RPMI7951 (cell line): ENCODE measurements at regions not wholly inside any gene's neighbourhood (a gene's known extent, or its start where the extent isn't known, plus 50 kb on each side); places are given as distances from the start of the nearest gene placed in this dataset.
A peak's percentile ranks its signal among the peaks of the same experiment; 100 is the strongest.

Source experiments
- DNase-seq: peaks from one replicate; pipeline ENCODE4 v3.0.0-alpha.2; 2012; ENCODE audit warnings: low read depth

DNA sequence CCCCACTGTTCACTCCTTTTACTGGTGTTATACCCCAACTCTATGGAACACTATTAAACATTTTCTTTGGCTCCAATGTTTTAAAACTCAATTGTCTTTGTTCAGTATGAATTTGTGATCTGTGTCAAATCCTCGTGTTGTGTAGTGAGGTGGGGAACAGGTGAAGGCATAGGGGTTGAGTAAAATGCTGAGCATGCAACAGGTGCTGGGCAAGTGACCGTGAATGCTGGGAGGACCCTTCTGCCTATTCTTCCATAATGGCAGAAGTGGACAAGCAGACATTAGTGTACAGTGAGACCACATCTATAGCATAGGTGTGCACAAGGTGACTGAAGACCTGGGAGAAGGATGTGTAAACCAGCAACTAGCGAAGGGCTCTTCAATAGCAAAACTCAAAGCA lies 1188.0 kb downstream of the UQCRFS1 start:
- no peak for DNase-seq

DNA sequence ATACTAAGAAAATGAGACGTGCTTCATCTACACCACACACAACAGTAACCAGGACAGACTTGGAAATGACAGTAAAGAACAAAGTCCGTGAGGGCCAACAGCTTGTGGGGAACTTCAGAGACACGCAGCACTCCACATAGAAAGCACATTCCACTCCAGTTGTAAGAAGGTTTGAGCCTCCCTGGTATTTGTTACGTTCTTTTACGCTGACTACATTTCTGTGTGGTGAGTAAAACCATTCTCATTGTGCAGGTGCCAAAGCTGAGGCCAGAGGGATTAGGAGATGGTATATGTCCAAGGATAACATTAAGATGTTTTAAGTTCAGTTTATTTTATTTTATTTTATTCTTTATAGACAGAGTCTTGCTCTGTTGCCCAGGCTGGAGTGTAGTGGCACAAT lies 1189.9 kb downstream of the UQCRFS1 start:
- DNase-seq: no peak

DNA sequence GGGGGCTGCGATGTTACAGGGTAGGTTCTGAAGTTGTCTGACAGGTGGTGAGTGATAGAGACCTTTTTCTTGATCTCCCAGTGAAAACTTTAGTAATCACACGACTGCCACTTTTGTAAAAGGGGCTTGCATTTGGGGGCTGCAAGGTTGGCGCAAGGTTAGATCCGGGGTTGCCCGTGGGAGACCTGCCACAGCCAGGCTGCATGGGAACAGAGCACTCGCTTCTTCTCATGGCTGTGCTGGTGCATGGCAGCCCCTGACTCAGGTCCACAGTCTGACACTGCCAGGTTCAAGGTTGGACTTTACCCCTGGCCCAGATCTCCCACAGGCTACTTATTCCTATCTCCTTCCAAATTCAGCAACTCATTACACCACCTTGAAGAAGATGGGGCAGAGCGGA lies 1190.4 kb downstream of the UQCRFS1 start:
- no peak for DNase-seq

DNA sequence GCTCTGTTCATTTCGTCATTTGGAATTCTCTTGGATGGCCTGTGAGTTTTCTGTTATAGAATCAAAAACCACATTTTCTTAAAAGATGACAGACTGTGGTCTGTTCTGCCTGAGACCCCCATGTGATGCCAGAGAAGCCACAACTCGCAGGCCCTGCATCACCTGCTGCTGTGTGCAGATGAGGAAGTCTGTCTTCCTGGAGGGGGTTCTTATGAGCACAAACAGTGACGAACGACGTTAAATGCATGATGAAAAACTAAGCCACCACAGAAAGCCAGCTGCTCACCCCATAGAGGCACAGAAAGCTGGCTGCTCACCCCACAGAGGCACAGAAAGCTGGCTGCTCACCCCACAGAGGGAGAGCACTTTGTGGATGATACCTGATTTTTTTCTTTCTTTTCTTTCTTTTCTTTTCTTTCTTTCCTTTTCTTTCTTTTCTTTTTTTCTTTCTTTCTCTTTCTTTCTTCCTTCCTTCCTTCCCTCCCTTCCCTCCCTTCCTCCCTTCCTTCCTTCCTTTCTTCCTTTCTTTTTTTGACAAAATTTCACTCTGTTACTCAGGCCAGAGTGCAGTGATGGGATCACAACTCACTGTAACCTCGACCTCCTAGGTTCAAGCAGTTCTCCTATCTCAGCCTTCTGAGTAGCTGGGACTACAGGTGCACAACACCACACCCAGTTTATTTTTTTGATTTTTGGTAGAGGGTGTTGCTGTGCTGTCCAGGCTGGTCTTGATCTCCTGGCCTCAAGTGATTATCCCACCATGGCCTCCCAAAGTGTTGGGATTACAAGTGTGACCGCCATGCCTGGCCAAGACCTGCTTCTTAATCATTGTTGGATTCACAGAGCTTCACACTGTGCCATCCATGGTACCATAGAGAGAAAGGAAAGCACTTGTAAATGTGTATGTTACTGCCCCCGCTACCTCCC lies 1191.4 kb downstream of the UQCRFS1 start:
- DNase-seq: no peak

DNA sequence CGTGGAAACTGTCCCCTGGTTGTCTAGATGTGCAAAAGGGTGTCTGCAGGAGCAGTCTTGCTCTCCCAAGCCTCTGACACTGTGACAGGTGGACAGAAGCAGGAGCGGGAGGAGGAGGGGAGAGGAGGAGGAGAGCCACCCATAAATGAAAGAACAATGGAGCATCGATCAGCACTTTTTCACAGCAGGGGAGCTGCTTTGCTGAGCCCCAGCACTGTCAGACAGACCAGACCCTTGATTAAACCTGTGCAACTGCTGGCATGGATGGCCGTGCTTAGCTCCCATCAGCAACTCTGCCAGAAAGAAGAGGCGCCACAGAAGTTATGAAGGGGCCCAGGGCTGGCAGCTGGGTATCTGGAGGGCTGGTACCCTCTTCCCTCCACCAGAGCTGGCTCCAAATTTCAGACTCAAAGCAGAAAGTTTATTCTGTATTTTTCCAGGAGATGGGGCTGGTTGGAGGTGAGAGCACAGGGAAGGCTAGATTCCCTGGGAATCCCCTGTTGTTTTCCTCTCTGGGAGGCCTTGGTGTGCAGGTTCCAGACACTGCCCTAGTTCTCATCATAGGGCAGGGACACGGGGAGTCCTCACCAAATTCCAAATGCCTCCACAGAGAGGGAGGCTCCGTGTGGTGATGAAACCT lies 1192.2 kb downstream of the UQCRFS1 start:
- DNase-seq: no peak

GRCh38 chr19:28019901-28020300 lies 1193.0 kb downstream of the UQCRFS1 start:
- no peak for DNase-seq

GRCh38 chr19:28019371-28019770 lies 1193.6 kb downstream of the UQCRFS1 start:
- DNase-seq: no peak

- no peak for DNase-seq
Observed at GRCh38 chr19:28018499-28018898, 1194.5 kb downstream of the UQCRFS1 start.

- no peak for DNase-seq
Observed at GRCh38 chr19:28014615-28015405, 1198.1 kb downstream of the UQCRFS1 start.

DNA sequence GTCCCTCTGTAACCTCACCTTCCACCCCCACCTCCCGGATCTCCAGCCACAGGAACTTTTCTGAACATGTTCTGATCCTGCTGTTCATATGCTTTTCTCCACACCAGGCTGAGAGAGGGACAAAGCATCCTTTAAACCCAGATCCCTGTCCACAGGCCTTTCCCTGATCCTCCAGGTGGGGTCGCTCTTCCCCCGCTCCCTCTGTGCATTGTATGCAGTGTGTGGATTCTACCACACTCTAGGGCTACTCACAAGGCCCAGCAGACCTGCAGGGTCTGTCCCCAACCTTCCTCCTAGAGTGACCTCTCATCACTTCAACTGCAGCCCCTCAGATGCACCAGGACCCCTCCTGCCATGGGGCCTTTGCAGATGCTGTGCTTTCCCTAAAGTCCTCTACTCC lies 1200.6 kb downstream of the UQCRFS1 start:
- no peak for DNase-seq

DNA sequence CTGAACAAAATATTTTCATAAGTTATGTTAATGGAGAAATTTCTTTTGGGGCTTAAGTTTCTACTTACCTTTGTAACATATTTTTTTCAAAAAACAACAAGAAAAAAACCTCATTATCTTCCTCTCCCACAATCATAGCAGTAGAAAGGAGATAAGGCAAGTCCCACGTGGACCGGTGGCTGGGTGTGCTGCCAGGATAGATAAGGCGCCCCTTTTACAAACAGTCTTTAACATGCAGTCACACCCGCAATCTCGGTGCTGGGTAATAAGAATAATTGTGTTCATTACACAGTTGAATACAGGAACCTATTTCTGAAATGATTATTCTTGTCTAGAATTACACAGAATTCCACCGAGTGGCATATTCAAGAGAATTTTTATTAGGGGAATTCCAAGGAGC lies 1202.3 kb downstream of the UQCRFS1 start:
- DNase-seq: no peak

DNA sequence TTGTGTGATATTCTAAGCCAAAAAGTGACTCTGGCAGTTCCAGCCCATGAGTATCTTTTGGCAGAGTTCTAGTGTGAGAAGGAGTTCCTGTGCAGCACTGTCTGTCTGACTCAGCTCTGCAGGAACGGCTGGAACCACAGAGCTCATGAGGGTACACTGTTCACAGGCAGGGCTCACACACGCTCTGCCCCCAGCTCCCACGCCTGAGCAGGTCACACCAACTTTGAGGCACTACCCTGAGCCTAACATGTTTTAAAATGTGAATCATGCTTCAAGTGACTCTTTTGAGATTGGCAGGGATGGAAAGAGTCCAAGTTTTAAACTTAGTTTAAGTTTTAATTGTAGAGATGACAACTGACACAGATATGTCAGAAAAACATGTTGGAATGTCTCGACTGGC lies 1203.3 kb downstream of the UQCRFS1 start:
- no peak for DNase-seq

DNA sequence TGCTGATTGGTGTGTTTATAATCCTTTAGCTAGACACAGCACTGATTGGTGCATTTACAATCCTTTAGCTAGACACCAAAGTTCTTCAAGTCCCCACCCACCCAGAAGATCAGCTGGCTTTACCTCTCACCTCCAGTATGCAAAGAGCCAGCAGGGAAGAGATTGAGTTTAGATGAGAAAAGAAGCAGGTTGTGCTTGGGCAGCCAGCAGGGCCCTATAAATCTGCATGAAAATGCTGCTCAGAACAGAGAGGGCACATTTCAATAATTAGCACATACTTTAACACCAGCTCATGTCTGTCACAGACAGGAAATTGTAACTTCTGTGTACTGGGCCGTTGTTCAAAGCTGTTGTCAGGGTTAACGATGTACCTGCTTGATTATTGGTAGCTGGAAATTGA lies 1204.3 kb downstream of the UQCRFS1 start:
- no peak for DNase-seq

DNA sequence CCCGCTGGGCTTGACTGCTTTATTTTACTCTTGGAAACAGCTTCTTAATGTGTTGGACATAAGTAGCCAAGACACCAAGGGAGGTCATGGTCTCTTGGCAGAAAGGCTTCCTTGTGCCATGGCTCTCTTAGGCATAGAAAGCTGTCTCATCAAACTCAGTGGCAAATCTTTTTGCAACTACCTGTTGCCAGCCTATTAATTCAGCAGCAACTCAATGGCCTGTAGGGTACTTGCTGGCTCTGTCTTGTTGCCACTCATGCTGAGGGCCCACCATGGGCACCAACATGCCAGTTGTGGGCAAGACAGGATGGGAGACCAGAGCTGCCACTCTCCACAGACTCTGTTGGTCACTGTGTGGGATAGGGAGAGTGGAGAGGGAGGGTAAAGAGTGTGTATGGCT lies 1209.4 kb downstream of the UQCRFS1 start:
- no peak for DNase-seq

DNA sequence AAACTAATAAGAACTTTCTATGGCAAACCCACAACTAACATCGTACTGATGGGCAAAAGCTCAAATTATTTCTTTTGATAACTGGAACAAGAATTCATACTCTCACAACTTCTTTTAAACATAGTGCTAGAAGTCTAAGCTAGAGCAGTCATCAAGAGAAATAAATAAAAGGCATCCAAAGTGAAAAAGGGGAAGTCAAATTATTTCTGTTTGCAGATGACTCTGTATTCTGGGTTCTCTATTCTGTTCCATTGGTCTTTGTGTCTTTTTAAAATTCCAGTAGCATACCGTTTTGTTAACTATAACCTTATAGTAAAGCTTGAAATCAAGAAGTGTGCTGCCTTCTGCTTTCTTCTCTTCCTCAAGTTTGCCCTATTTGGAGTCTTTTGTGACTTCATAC lies 1215.9 kb downstream of the UQCRFS1 start:
- DNase-seq: no peak

DNA sequence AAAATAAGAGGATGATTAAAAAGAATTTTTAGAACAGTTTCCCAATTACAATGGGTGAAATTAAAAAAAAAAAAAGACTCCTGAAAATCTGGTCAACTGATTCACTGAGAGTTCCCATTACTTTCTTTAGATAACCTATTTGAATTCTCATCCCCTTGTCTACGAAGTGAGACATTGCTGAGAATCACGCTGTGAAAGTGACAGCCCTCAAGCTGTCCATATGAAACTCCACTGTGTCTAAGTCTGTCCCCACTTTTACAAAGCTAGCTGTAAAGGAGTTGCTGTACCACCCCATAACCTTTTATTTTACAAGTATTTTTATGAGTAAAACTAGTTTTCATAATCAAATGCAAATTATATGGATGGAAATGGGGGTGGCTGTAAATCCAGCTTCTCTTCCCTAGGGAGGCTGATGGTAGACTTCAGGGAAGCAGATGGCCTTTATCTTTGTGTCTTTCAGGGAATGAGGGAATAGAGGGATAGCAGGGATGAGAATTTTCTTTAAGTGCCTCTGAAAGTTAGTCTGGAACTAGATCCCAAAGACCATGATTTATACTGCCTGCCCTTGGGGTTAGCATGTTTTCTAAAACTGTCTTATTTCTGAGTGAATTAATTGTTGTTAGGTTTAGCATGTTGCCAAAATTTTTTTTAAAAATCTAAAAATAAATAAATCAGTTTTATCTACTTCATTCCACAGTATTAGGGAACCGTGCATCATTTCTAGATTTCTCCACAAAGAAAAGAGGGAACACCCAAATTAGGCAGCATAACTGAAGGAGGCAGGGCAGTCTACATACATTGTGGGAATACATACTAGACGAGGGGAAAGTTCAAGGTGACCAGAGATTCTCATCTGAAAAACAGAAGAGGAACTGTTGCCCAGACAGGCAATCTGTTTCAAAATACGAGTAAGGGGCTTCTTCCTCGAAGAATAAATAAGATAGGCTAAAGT lies 1219.1 kb downstream of the UQCRFS1 start:
- no peak for DNase-seq

- no peak for DNase-seq
Observed at GRCh38 chr19:27986299-27986698, 1226.7 kb downstream of the UQCRFS1 start.

DNA sequence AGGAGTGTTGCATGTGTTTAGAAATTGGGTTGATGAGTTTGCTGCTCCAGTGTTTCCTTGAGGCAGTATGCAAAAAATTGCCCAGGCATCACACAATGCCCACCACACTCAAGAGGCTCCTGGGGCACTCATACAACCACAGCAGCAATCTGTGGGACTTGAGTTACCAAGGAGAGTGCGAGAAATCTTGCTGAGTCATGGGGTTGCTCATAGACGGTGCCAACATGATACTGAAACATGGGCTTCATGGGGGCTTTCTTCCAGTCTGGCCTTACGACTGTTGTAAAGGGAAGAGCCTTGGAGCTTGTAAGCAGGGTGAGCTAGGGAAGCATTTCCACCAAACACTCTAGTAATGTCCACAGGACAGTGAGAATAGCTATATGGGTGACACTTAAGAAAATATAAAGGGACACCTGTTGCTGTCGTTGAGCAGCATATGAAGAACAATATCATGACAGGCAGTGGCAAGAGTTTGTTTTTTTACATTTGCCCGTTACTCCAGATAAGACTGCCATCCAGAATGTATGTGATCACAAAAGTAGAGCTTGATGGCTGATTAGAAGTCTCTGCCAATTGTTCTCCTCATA lies 1237.4 kb downstream of the UQCRFS1 start:
- no peak for DNase-seq

- DNase-seq: peak; percentile 24
Observed at GRCh38 chr19:27974082-27974513, 1238.9 kb downstream of the UQCRFS1 start.

GRCh38 chr19:27972291-27973040 lies 1240.5 kb downstream of the UQCRFS1 start:
- peak; percentile 65 for DNase-seq
